Calu3 (cell line): ENCODE measurements at regions not wholly inside any gene's neighbourhood (a gene's known extent, or its start where the extent isn't known, plus 50 kb on each side); places are given as distances from the start of the nearest gene placed in this dataset.

Experiments
- BruUV-seq: library from RNA; stranded (reverse); fragments of 400-500 nt; replicated peaks from 2 replicates; lab custom pipeline; 2021; lab: Mats Ljungman, UMichigan
- CTCF ChIA-PET: fragments of 300-600 bp; sonication (Branson Sonifier 250); formaldehyde crosslinking; loops from one replicate; lab custom pipeline; 2022; ENCODE audit warnings: antibody characterized with exemption; lab: Charles Lee
- DNase-seq: peaks from one replicate; pipeline ENCODE4 v3.0.0; 2022
- H3K27ac Mint-ChIP-seq: one replicate; pipeline ENCODE4 v1.8.0; 2022; ENCODE audit warnings: mixed read lengths; ENCODE audit not compliant: unreplicated experiment
- H3K27me3 Mint-ChIP-seq: one replicate; pipeline ENCODE4 v1.8.0; 2022; ENCODE audit warnings: mixed read lengths; ENCODE audit not compliant: unreplicated experiment
- H3K36me3 Mint-ChIP-seq: one replicate; pipeline ENCODE4 v1.8.0; 2022; ENCODE audit warnings: mild to moderate bottlenecking, moderate library complexity, mixed read lengths; ENCODE audit not compliant: insufficient read depth, unreplicated experiment
- H3K4me1 Mint-ChIP-seq: one replicate; pipeline ENCODE4 v1.8.0; 2022; ENCODE audit warnings: mild to moderate bottlenecking, low read depth, mixed read lengths; ENCODE audit not compliant: unreplicated experiment
- H3K4me3 Mint-ChIP-seq: one replicate; pipeline ENCODE4 v1.8.0; 2022; ENCODE audit warnings: mild to moderate bottlenecking, low read depth, moderate library complexity, mixed read lengths; ENCODE audit not compliant: unreplicated experiment
- H3K9me3 Mint-ChIP-seq: one replicate; pipeline ENCODE4 v1.8.0; 2022; ENCODE audit warnings: low read depth, mixed read lengths; ENCODE audit not compliant: unreplicated experiment
- CTCF ChIP-seq: fragments of 200-600 bp; IDR thresholded peaks from one replicate; pipeline ENCODE4 v1.8.0; 2022; ENCODE audit warnings: antibody characterized with exemption; ENCODE audit not compliant: unreplicated experiment
- intact Hi-C: fragments of 100-400 bp; cut with micrococcal nuclease; formaldehyde crosslinking; loops from one replicate; pipeline ENCODE4 v1.10.0; 2022; ENCODE audit not compliant: unreplicated experiment

DNA sequence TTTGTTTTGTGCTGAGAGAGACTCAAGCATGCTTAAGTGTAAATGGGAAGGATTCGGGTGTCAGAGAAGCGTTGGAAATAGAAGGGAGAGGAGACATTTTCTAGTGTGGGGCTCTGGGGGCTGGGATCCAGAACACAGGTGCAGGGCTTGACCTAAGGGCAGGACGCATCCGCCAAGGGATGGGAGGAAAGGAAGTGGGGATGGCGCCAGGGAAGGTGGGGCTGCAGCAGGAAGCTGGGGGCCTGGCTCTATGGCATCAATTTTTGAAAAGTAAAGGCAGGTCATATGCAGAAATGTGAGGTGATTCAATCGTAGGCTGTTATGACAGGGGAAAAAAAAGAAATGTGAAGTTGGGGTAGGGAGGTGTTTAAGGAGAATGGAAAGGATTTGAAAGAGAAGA lies 143.2 kb upstream of the SERTAD2 start:
- CTCF ChIA-PET = interaction anchor here (0.6 to 0.9 kb wide), 2 partner anchors 27 to 134 kb away, joined by 3 read pairs; no protein-coding TSS in a partner anchor

GRCh38 chr2:64797881-64798575 lies 144.3 kb upstream of the SERTAD2 start:
- intact Hi-C loops = loop anchor here (2.0 kb wide), 2 partner anchors 19 to 33 kb away; no protein-coding TSS in a partner anchor
- Mint-ChIP-seq H3K4me3 (no peak overlapping the region), H3K27me3 (no peaks in the 10 kb centered on the region), H3K4me1 (peaks cover 5% of the 10 kb centered on the region), H3K36me3 (no peaks in the 10 kb centered on the region), H3K9me3 (no peaks in the 10 kb centered on the region), H3K27ac (peak overlapping the region; percentile 43)
- CTCF ChIA-PET = interaction anchor here (0.6 to 1.3 kb wide), 5 partner anchors 26 to 389 kb away, joined by 3 to 8 read pairs (median 3); no protein-coding TSS in a partner anchor
- no peak for TF ChIP-seq CTCF
- no TSS peak for BruUV-seq
- peak; percentile 64 for DNase-seq

More for the DNA sequence above, 143.2 kb upstream of the SERTAD2 start:
- no peak for TF ChIP-seq CTCF
- Mint-ChIP-seq H3K4me1 (peaks cover 13% of the 10 kb centered on the region), H3K4me3 (no peak overlapping the region), H3K36me3 (no peaks in the 10 kb centered on the region), H3K27me3 (no peaks in the 10 kb centered on the region), H3K9me3 (no peaks in the 10 kb centered on the region), H3K27ac (no peak overlapping the region)
- BruUV-seq = no TSS peak
- intact Hi-C loops = loop anchor here (2.0 kb wide), 1 partner anchor 18 kb away; no protein-coding TSS in a partner anchor
- DNase-seq = no peak

- Mint-ChIP-seq H3K4me1 (no peaks in the 10 kb centered on the region), H3K36me3 (no peaks in the 10 kb centered on the region), H3K9me3 (no peaks in the 10 kb centered on the region), H3K27ac (no peak overlapping the region), H3K27me3 (no peaks in the 10 kb centered on the region), H3K4me3 (no peak overlapping the region)
- intact Hi-C loops = loop anchor here (2.0 kb wide), 1 partner anchor 31 kb away; no protein-coding TSS in a partner anchor
- DNase-seq = peak; percentile 53
- no TSS peak for BruUV-seq
- no peak for TF ChIP-seq CTCF
- CTCF ChIA-PET = interaction anchor here (0.6 to 1.1 kb wide), 3 partner anchors 19 to 20 kb away, joined by 3 to 4 read pairs (median 3); no protein-coding TSS in a partner anchor
These were observed 146.0 kb upstream of the SERTAD2 start for GRCh38 chr2:64799592-64800252.

- no peak for TF ChIP-seq CTCF
- no peak for DNase-seq
- CTCF ChIA-PET = no interaction called here
- intact Hi-C loops = no loop called here
- no TSS peak for BruUV-seq
- peaks cover 10% of the 10 kb centered on the region for H3K36me3 Mint-ChIP-seq
- no peak overlapping the region for H3K4me3 Mint-ChIP-seq
- H3K9me3 Mint-ChIP-seq = no peaks in the 10 kb centered on the region
- peaks cover 25% of the 10 kb centered on the region for H3K4me1 Mint-ChIP-seq
- H3K27ac Mint-ChIP-seq = no peak overlapping the region
- no peaks in the 10 kb centered on the region for H3K27me3 Mint-ChIP-seq
These were observed 150.1 kb upstream of the SERTAD2 start for GRCh38 chr2:64803776-64804175.
